AG09309 (cell line): ENCODE measurements at regions not wholly inside any gene's neighbourhood (a gene's known extent, or its start where the extent isn't known, plus 50 kb on each side); places are given as distances from the start of the nearest gene placed in this dataset.
"Not testable (repeated sequence)": the region's sequence is repeated elsewhere in the genome, so short reads cannot be mapped to it uniquely, and the experiment has no call there.

Experiments
- DNase-seq: peaks from one replicate; pipeline ENCODE4 v3.0.0-alpha.2; 2010; ENCODE audit warnings: low read depth
- H3K4me3 ChIP-seq: 2 replicates; pipeline ENCODE4 v1.5.1; 2011; ENCODE audit warnings: mild to moderate bottlenecking, low read depth, low read length, moderate library complexity; ENCODE audit not compliant: control insufficient read depth
- TF ChIP-seq, protein P1 (sequence below): IDR thresholded peaks from 2 replicates; pipeline ENCODE4 v1.5.1; 2011; ENCODE audit warnings: mild to moderate bottlenecking, low read depth, low read length, inconsistent platforms; ENCODE audit not compliant: insufficient read depth, control insufficient read depth; ENCODE audit errors: missing control alignments

GRCh38 chr6:137975188-137975940, 108.3 kb downstream of the TNFAIP3 start:
- TF ChIP-seq, protein P1, sequence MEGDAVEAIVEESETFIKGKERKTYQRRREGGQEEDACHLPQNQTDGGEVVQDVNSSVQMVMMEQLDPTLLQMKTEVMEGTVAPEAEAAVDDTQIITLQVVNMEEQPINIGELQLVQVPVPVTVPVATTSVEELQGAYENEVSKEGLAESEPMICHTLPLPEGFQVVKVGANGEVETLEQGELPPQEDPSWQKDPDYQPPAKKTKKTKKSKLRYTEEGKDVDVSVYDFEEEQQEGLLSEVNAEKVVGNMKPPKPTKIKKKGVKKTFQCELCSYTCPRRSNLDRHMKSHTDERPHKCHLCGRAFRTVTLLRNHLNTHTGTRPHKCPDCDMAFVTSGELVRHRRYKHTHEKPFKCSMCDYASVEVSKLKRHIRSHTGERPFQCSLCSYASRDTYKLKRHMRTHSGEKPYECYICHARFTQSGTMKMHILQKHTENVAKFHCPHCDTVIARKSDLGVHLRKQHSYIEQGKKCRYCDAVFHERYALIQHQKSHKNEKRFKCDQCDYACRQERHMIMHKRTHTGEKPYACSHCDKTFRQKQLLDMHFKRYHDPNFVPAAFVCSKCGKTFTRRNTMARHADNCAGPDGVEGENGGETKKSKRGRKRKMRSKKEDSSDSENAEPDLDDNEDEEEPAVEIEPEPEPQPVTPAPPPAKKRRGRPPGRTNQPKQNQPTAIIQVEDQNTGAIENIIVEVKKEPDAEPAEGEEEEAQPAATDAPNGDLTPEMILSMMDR, result peak; percentile 38
- H3K4me3 ChIP-seq, result no peak overlapping the region
- no peak for DNase-seq

DNA sequence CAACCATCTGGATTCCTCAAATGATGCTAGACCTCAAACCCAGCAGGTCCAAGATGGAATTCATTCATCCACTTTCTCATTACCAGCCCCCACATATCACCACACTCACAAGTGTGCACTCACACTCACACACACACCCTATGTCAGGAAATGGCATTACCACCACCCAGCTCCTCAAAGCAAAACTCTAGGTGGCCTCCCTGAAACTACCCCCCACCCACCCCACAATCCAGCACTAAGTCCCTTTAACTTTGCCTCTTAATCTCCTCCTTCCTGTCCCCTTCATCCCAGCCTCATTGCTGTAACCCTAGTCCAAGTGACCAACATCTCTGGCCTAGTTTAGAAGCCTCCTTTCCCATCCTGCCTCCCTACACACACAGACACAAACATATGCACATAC, 109.4 kb downstream of the TNFAIP3 start:
- DNase-seq, result no peak
- TF ChIP-seq, protein P1, result no peak

DNA sequence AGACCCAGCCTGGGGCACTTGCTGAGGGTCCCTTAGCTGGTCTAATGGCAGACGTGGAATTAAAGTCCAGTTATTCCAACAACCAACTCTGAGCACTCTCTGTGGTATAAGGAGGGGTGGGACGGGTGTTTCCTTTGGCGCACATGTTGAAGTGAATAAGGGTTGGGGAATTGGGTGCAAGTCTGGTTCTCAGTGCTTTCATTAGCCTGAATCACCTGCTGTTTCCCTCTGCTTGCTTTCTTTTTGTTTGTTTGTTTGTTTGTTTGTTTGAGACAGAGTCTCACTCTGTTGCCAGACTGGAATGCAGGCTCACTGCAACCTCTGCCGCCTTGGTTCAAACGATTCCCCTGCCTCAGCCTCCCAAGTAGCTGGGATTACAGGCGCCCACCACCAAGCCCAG, 110.1 kb downstream of the TNFAIP3 start:
- TF ChIP-seq, protein P1, result no peak
- no peak overlapping the region for H3K4me3 ChIP-seq
- DNase-seq, result no peak

More for the DNA sequence above, 109.4 kb downstream of the TNFAIP3 start:
- H3K4me3 ChIP-seq, result no peak overlapping the region

- H3K4me3 ChIP-seq, result no peak overlapping the region
- no peak for DNase-seq
- TF ChIP-seq, protein P1, result no peak
Measured at GRCh38 chr6:137977814-137978213, 110.8 kb downstream of the TNFAIP3 start.

GRCh38 chr6:137978252-137978896, 111.3 kb downstream of the TNFAIP3 start:
- DNase-seq, result no peak
- H3K4me3 ChIP-seq, result no peak overlapping the region
- TF ChIP-seq, protein P1, result no peak

DNA sequence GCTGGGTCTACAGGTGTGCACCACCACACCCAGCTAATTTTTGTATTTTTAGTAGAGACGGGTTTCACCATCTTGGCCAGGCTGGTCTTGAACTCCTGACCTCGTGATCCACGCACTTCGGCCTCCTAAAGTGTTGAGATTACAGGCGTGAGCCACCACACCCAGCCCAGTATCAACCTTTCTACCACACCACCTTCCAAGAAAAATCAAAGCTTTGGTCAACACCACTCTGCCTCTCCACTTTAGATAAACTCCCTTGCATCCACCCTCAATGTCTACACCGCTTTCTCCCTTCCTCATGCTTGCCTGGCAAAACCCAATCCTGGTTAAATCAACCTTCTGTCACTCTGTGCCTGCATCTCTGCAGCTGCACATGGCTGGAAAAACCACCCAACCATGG, 112.2 kb downstream of the TNFAIP3 start:
- DNase-seq, H3K4me3 ChIP-seq: not testable (repeated sequence)

DNA sequence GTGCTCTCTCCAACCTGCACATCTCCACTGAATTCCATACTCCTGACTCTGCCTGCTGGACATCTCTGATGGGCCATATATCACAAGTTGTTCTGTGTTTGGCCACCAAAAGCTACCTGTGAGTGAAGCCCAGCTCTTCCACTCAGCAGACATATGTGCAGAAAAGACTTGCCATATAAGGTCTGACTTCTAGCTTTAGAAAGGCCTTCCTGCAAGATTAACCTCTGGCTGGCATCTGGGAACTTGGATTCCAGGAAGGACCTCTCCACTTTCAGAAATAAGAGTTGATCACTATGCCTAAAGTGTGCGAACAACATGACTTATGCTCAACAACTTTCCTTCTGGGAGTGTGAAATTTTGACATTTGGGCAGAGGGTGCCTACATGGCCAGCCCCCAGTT, 113.7 kb downstream of the TNFAIP3 start:
- no peak for DNase-seq
- TF ChIP-seq, protein P1, result no peak
- no peak overlapping the region for H3K4me3 ChIP-seq
